Heart right ventricle (tissue), 16 donors: ENCODE measurements at regions not wholly inside any gene's neighbourhood (a gene's known extent, or its start where the extent isn't known, plus 50 kb on each side); places are given as distances from the start of the nearest gene placed in this dataset.

Experiments
- ATAC-seq, 8 donors: fragments of 200-7000 bp; cut with Tn5 transposase; one replicate each; pipeline ENCODE4 v1.9.1; 2020; ENCODE audit warnings: mild to moderate bottlenecking in 8 of 8, moderate library complexity in 8 of 8, moderate number of reproducible peaks in 1 of 8
- DNase-seq, 2 donors: peaks; one replicate each; pipeline ENCODE4 v3.0.0-alpha.2; 2020
- H3K27ac ChIP-seq, 10 donors: fragments of 200-600 bp; sonication (generic) in 2 of 10; one replicate each; pipeline versions ENCODE4 v1.5.0 to v1.8.0; 2020 to 2022; ENCODE audit warnings: mild to moderate bottlenecking in 3 of 10
- H3K27me3 ChIP-seq, 7 donors: fragments of 200-600 bp; one replicate each; pipeline ENCODE4 v1.8.0; 2021 to 2022; ENCODE audit warnings: mild to moderate bottlenecking in 2 of 7
- H3K36me3 ChIP-seq, 9 donors: fragments of 200-600 bp; sonication (generic) in 1 of 9; one replicate each; pipeline versions ENCODE4 v1.5.0 to v1.8.0; 2020 to 2022; ENCODE audit warnings: mild to moderate bottlenecking in 2 of 9
- H3K4me1 ChIP-seq, 9 donors: fragments of 200-600 bp; sonication (generic) in 1 of 9; one replicate each; pipeline versions ENCODE4 v1.5.0 to v1.8.0; 2020 to 2022; ENCODE audit warnings: mild to moderate bottlenecking in 4 of 9
- H3K4me3 ChIP-seq, 10 donors: fragments of 200-600 bp; sonication (generic) in 2 of 10; one replicate each; pipeline versions ENCODE4 v1.5.0 to v1.8.0; 2020 to 2022; ENCODE audit warnings: mild to moderate bottlenecking in 7 of 10, moderate library complexity in 2 of 10
- H3K9me3 ChIP-seq, 11 donors: fragments of 200-600 bp in 10 of 11; sonication (generic) in 2 of 11; one replicate each; pipeline versions ENCODE4 v1.5.0 to v1.8.0; 2013 to 2022; ENCODE audit warnings: mild to moderate bottlenecking in 2 of 11, control low read depth in 1 of 11, moderate library complexity in 1 of 11
- WGBS, 2 donors: extraction: QIAGEN DNeasy Blood & Tissue Kit; methylation state at CpG; one replicate each; pipeline ENCODE4 v1.1.7; 2013; ENCODE audit warnings: inconsistent platforms in 1 of 2; 5-methylcytosine and 5-hydroxymethylcytosine counted together
- intact Hi-C, 10 donors: fragments of 100-400 bp; cut with DNase I; formaldehyde crosslinking; loops; one replicate each; pipeline versions ENCODE4 v1.11.1 to v1.14.2; 2022
- TF ChIP-seq, protein P1 (sequence below), 9 donors: fragments of 200-600 bp; sonication (generic) in 2 of 9; IDR thresholded peaks; one replicate each; pipeline versions ENCODE4 v1.5.0 to v1.8.0; 2021 to 2022; ENCODE audit warnings: antibody characterized with exemption in 9 of 9, mild to moderate bottlenecking in 5 of 9, moderate library complexity in 1 of 9
- donor health status: Arrhythmogenic right ventricular cardiomyopathy.
- donor health status: ischemic (EF 13 %, LVEDD 7.1; RV severe dilation, severe dysfunction).
- donor health status: healthy with polysubstance abuse.
- donor health status: DM: no; HTN: yes; CAD: no.
- donor health status: DM: no; HTN: no; CAD: no.
- donor health status: ischemic (EF 25% LVEDD 6.9; RV normal size, moderate dysfunction).
- donor health status: ischemic (EF 25% LVEDD 5.7; RV mildly dilated, moderate dysfunction).
- donor health status: healthy.
- donor health status: DM: yes; HTN: yes; CAD: no.
- donor health status: Ischemic cardiomyopathy.
- donor health status: ischemic (EF 35%, LVEDD 5.7; RV mildly dilated, moderate dysfunction).
- donor health status: nonischemic (EF 11% LVEDD 7.7; RV severe dilation, severe dysfunction).
- donor health status: DM: yes; HTN: yes; CAD: no.
- donor health status: PGD.
- donor health status: ischemic (EF 29% LVEDD 5.4; RV normal size, mild dysfunction).
- donor health status: nonischemic (EF 23%, LVEDD 6.1; RV moderate dilation, normal function).

DNA sequence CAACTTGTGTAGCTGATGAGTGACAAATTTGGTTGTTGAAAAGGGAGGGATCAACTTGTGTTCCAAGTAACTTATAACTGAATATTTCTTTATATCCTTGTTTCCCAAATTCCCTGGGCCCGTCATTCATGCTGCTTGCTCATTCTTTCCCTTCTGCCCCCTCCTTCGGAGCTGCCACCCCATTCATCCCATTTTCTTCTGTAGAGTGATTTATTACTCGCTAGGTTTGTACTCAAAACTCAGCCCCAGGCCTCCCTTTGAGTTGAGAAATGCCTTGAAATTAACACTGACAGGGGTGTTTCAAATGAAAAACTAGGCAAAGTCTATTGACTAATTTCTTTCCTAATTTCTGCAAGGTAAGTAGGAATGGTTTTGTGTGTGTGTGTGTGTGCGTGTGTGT is 277.4 kb upstream of the SLCO3A1 start:
- H3K9me3 ChIP-seq = no peaks in the 10 kb centered on the region
- peaks cover 0 to 8% (median 0%) of the 10 kb centered on the region in 9 donors for H3K4me1 ChIP-seq
- H3K4me3 ChIP-seq = no peak overlapping the region
- no peaks in the 10 kb centered on the region for H3K27me3 ChIP-seq
- H3K27ac ChIP-seq = no peak overlapping the region
- no peaks in the 10 kb centered on the region for H3K36me3 ChIP-seq
- intact Hi-C loops = no loop called here
- WGBS, 2 donors = 86 to 87% methylated on average over 4 of the region's 4 CpGs
- DNase-seq (no peak), ATAC-seq (no peak)
- TF ChIP-seq, protein P1, sequence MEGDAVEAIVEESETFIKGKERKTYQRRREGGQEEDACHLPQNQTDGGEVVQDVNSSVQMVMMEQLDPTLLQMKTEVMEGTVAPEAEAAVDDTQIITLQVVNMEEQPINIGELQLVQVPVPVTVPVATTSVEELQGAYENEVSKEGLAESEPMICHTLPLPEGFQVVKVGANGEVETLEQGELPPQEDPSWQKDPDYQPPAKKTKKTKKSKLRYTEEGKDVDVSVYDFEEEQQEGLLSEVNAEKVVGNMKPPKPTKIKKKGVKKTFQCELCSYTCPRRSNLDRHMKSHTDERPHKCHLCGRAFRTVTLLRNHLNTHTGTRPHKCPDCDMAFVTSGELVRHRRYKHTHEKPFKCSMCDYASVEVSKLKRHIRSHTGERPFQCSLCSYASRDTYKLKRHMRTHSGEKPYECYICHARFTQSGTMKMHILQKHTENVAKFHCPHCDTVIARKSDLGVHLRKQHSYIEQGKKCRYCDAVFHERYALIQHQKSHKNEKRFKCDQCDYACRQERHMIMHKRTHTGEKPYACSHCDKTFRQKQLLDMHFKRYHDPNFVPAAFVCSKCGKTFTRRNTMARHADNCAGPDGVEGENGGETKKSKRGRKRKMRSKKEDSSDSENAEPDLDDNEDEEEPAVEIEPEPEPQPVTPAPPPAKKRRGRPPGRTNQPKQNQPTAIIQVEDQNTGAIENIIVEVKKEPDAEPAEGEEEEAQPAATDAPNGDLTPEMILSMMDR (IDR thresholded peaks at IDR 0.05) = no peak

DNA sequence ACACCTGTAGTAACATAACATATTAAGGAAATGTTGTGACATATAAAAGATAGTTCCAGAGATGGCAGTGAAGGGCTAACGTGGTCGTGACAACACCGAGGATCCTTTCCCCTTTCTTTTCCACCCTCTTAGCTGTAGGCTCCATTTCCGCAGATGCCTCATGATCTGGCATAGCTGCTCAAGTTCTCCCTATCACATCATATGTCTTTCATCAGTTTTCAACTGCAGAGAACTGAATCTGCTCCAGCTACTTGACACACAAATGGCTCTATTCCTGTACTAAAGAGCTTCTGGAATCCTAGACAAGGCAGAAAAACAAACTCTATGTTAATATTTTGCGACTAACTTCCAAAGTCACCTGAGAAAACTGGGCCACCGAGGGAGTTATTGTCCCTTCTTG is 275.0 kb upstream of the SLCO3A1 start:
- Histone ChIP-seq H3K27me3 (no peaks in the 10 kb centered on the region), H3K9me3 (no peaks in the 10 kb centered on the region), H3K36me3 (no peaks in the 10 kb centered on the region), H3K4me3 (no peak overlapping the region), H3K27ac (no peak overlapping the region), H3K4me1 (peaks cover 0 to 8% (median 0%) of the 10 kb centered on the region in 9 donors)
- TF ChIP-seq, protein P1 (IDR thresholded peaks at IDR 0.05) = no peak
- DNase-seq (no peak), ATAC-seq (peak in 2 of 8 donors; percentile 14 to 45)
- 51 to 56% methylated on average over 6 of the region's 6 CpGs for WGBS, 2 donors
- intact Hi-C loops = no loop called here

DNA sequence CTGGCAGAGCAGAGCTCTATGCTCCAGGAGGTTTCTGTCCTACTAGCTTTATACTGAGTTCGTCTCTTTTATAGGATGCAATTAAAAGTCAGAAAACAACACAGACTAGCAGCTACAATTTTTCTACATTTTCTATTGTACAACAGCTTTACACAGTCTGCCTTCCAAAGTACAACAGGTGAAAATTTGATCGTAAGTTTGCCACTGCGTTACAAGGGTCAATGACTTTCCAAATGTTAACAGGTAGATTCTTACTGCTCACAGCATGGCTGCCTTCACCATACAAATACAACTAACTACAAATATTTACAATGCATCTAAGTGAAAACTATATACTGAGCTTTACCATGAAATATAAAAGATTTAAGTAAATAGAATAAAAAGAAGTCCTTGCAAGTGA is 268.6 kb upstream of the SLCO3A1 start:
- Histone ChIP-seq H3K4me3 (no peak overlapping the region), H3K36me3 (no peaks in the 10 kb centered on the region), H3K9me3 (no peaks in the 10 kb centered on the region), H3K27ac (no peak overlapping the region), H3K4me1 (no peaks in the 10 kb centered on the region), H3K27me3 (no peaks in the 10 kb centered on the region)
- intact Hi-C loops = no loop called here
- no peak for DNase-seq
- WGBS, 2 donors = 95% methylated on average over 3 of the region's 3 CpGs
- TF ChIP-seq, protein P1 (IDR thresholded peaks at IDR 0.05) = no peak
- ATAC-seq = no peak

DNA sequence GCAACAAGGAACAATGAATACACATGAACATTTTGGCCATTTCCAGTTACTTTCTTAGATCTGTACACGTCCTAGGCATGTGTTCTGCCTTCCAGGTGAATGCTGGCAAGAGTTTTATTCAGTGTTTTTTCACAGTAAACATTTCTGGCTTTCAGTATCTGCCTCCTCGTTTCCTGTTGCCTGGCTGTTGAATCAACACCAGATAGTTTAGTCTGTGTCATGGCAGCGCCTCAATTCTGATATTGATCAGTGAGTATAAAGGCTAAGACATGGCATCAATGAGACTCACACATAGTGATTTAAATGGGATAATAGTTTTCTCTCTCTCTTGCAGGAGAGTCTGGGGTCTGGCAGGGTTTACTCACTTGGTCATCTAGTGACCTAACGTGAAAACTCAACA is 266.9 kb upstream of the SLCO3A1 start:
- TF ChIP-seq, protein P1 (IDR thresholded peaks at IDR 0.05) = no peak
- ATAC-seq (no peak), DNase-seq (no peak)
- intact Hi-C loops = no loop called here
- Histone ChIP-seq H3K27me3 (no peaks in the 10 kb centered on the region), H3K27ac (no peak overlapping the region), H3K4me3 (no peak overlapping the region), H3K9me3 (no peaks in the 10 kb centered on the region), H3K4me1 (no peaks in the 10 kb centered on the region), H3K36me3 (no peaks in the 10 kb centered on the region)
- WGBS, 2 donors = 63 to 68% methylated on average over 4 of the region's 4 CpGs

DNA sequence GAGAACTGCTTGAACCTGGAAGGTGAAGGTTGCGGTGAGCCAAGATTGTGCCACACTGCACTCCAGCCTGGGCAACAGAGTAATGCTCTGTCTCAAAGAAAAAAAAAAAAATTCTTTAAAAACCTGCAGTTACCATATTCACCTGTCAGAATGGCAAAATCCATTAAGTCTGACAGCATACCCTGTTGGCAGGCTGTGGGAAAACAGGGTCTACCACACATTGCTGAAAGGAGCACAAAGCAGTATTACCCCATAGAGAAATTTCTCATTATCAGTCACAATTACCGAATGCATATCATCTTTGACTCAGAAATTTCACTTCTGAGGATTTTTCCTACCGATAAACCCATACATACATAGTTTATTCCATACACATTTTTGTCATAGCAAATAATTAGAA is 264.1 kb upstream of the SLCO3A1 start:
- Histone ChIP-seq H3K27ac (no peak overlapping the region), H3K4me3 (no peak overlapping the region), H3K4me1 (no peaks in the 10 kb centered on the region), H3K27me3 (no peaks in the 10 kb centered on the region), H3K9me3 (no peaks in the 10 kb centered on the region), H3K36me3 (no peaks in the 10 kb centered on the region)
- intact Hi-C loops = no loop called here
- DNase-seq (no peak), ATAC-seq (no peak)
- TF ChIP-seq, protein P1 (IDR thresholded peaks at IDR 0.05) = no peak
- WGBS, 2 donors = 78 to 90% methylated on average over 3 of the region's 3 CpGs
